ENCODE measurements at regions not wholly inside any gene's neighbourhood (a gene's known extent, or its start where the extent isn't known, plus 50 kb on each side); places are given as distances from the start of the nearest gene placed in this dataset.

GRCh38 chr12:91913124-91913523, 232.5 kb downstream of the BTG1 start:
- no peaks in the 10 kb centered on the region for H3K36me3 ChIP-seq
- TF ChIP-seq CTCF (IDR thresholded peaks at IDR 0.05), result no peak
- FAIRE-seq, result no peak
- no peak for DNase-seq
- H3K27ac ChIP-seq, result no peak overlapping the region
- no peak overlapping the region for H3K4me3 ChIP-seq
- H3K9me3 ChIP-seq, result no peaks in the 10 kb centered on the region
- intact Hi-C loops (cut with DNase I), result no loop called here
- no peak for ATAC-seq
- H3K4me1 ChIP-seq, result no peaks in the 10 kb centered on the region
- no peaks in the 10 kb centered on the region for H3K27me3 ChIP-seq

- 38 to 56% methylated on average over 1 of the region's 1 CpG for WGBS, 2 donors
- H3K4me1 ChIP-seq, result no peaks in the 10 kb centered on the region
- no peak overlapping the region for H3K4me3 ChIP-seq
- H3K27ac ChIP-seq, result no peak overlapping the region
- no peak for TF ChIP-seq CTCF (IDR thresholded peaks at IDR 0.05)
- no peak for DNase-seq
- no peak for FAIRE-seq
- no peaks in the 10 kb centered on the region for H3K27me3 ChIP-seq
- H3K9me3 ChIP-seq, result no peaks in the 10 kb centered on the region
- ATAC-seq, result no peak
- intact Hi-C loops (cut with DNase I), result no loop called here
- no peaks in the 10 kb centered on the region for H3K36me3 ChIP-seq
Observed at GRCh38 chr12:91912178-91912577, 233.5 kb downstream of the BTG1 start.

- Histone ChIP-seq H3K9me3 (no peaks in the 10 kb centered on the region), H3K36me3 (no peaks in the 10 kb centered on the region), H3K27me3 (no peaks in the 10 kb centered on the region), H3K27ac (no peak overlapping the region), H3K4me3 (no peak overlapping the region), H3K4me1 (no peaks in the 10 kb centered on the region)
- DNase-seq, result no peak
- 67 to 70% methylated on average over 1 of the region's 1 CpG for WGBS, 2 donors
- no peak for ATAC-seq
- intact Hi-C loops (cut with DNase I), result no loop called here
- FAIRE-seq, result no peak
- no peak for TF ChIP-seq CTCF (IDR thresholded peaks at IDR 0.05)
Observed at GRCh38 chr12:91910871-91911388, 234.7 kb downstream of the BTG1 start.

- Histone ChIP-seq H3K4me1 (peaks cover 0 to 17% (median 0%) of the 10 kb centered on the region in 3 donors), H3K27ac (no peak overlapping the region), H3K36me3 (no peaks in the 10 kb centered on the region), H3K27me3 (no peaks in the 10 kb centered on the region), H3K9me3 (no peaks in the 10 kb centered on the region), H3K4me3 (no peak overlapping the region)
- FAIRE-seq, result no peak
- no peak for ATAC-seq
- no peak for DNase-seq
- intact Hi-C loops (cut with DNase I), result no loop called here
- no peak for TF ChIP-seq CTCF (IDR thresholded peaks at IDR 0.05)
Observed at GRCh38 chr12:91902860-91903683, 242.6 kb downstream of the BTG1 start.

GRCh38 chr12:91901381-91902074, 244.1 kb downstream of the BTG1 start:
- WGBS, 2 donors, result 94 to 97% methylated on average over 3 of the region's 3 CpGs
- ATAC-seq, result no peak
- TF ChIP-seq CTCF (IDR thresholded peaks at IDR 0.05), result no peak
- H3K27me3 ChIP-seq, result no peaks in the 10 kb centered on the region
- DNase-seq, result no peak
- H3K27ac ChIP-seq, result no peak overlapping the region
- no peak for FAIRE-seq
- H3K36me3 ChIP-seq, result no peaks in the 10 kb centered on the region
- H3K9me3 ChIP-seq, result no peaks in the 10 kb centered on the region
- peaks cover 0 to 17% (median 0%) of the 10 kb centered on the region in 3 donors for H3K4me1 ChIP-seq
- no peak overlapping the region for H3K4me3 ChIP-seq
- intact Hi-C loops (cut with DNase I), result no loop called here

Measured in pancreas (tissue), 10 donors.